ENCODE measurements at regions not wholly inside any gene's neighbourhood (a gene's known extent, or its start where the extent isn't known, plus 50 kb on each side); places are given as distances from the start of the nearest gene placed in this dataset.

GRCh38 chr2:62597323-62597722, 91.3 kb upstream of the TMEM17 start:
- intact Hi-C loops (cut with micrococcal nuclease; ENCODE audit: unreplicated experiment) = no loop called here
- POLR2A ChIA-PET = no interaction called here

DNA sequence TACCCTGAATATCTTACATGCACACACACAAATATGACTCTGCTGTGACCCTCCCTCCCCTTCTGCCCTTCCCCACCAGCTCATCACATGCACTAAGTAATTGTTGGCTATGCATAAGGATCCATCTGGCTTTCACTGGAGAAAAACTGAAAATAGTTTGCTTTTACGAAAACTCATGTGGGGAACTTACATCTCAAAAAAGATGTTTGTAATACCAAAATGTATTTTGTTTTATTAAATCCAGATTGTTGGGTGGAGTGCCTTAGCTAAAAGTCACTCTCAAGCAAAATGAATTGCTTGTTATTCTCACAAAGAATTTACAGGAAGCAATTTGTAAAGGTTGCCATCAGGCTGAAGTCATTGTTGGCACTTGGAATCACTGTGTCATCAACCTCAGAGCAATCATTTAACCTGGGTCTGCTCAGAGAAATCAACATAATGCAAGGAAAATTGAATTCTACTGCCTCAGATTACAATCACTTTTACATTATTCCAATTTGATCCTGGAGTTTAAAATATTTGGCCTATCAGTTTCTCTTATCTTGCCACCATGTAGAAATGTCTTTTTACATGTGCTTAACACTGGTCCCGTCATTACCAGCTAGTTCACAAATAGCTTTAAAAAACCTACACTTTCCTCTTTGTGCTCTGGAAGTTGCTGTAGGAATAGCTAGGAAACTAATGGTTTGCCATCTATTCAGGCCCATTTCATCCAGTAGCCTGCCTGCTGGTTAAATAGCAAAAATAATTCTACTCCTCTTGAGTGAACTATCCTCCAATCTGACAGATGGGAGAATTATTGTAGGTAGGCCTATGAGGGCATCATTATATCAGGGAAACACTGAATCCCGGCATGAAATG, 90.3 kb upstream of the TMEM17 start:
- intact Hi-C loops (cut with micrococcal nuclease; ENCODE audit: unreplicated experiment) = no loop called here
- Histone ChIP-seq H3K9me3 (no peaks in the 10 kb centered on the region; the same call in 1 of the 2 replicates), H3K4me3 (ENCODE audit: low read depth, low read length) (no peak overlapping the region), H3K4me1 (no peaks in the 10 kb centered on the region), H3K27me3 (replicated peaks; ENCODE audit: control insufficient read depth, insufficient read depth, low read length) (no peaks in the 10 kb centered on the region), H3K36me3 (ENCODE audit: control insufficient read depth, insufficient read depth, low read length) (no peaks in the 10 kb centered on the region)
- POLR2A ChIA-PET = no interaction called here
- Mint-ChIP-seq H3K36me3 (ENCODE audit: insufficient read depth, unreplicated experiment) (peaks cover 13% of the 10 kb centered on the region), H3K9me3 (ENCODE audit: unreplicated experiment) (no peaks in the 10 kb centered on the region), H3K4me3 (ENCODE audit: unreplicated experiment) (no peak overlapping the region), H3K27me3 (ENCODE audit: insufficient read depth, unreplicated experiment) (no peaks in the 10 kb centered on the region), H3K4me1 (ENCODE audit: low read depth, unreplicated experiment) (peaks cover 6% of the 10 kb centered on the region), H3K27ac (ENCODE audit: unreplicated experiment) (no peak overlapping the region)
- DNase-seq = no peak
- TF ChIP-seq, protein P1, sequence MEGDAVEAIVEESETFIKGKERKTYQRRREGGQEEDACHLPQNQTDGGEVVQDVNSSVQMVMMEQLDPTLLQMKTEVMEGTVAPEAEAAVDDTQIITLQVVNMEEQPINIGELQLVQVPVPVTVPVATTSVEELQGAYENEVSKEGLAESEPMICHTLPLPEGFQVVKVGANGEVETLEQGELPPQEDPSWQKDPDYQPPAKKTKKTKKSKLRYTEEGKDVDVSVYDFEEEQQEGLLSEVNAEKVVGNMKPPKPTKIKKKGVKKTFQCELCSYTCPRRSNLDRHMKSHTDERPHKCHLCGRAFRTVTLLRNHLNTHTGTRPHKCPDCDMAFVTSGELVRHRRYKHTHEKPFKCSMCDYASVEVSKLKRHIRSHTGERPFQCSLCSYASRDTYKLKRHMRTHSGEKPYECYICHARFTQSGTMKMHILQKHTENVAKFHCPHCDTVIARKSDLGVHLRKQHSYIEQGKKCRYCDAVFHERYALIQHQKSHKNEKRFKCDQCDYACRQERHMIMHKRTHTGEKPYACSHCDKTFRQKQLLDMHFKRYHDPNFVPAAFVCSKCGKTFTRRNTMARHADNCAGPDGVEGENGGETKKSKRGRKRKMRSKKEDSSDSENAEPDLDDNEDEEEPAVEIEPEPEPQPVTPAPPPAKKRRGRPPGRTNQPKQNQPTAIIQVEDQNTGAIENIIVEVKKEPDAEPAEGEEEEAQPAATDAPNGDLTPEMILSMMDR (IDR thresholded peaks at IDR 0.05; ENCODE audit: insufficient read depth in 1 of 2, low read depth in 1 of 2, low read length in 1 of 2, severe bottlenecking in 1 of 2, unreplicated experiment in 1 of 2) = no peak
- CTCF ChIA-PET = no interaction called here
- no TSS peak for BruUV-seq (replicated peaks)

More at GRCh38 chr2:62597323-62597722, 91.3 kb upstream of the TMEM17 start:
- no peaks in the 10 kb centered on the region for H3K9me3 Mint-ChIP-seq (ENCODE audit: unreplicated experiment)
- no peaks in the 10 kb centered on the region for H3K4me1 ChIP-seq
- TF ChIP-seq, protein P1 (IDR thresholded peaks at IDR 0.05; ENCODE audit: insufficient read depth in 1 of 2, low read depth in 1 of 2, low read length in 1 of 2, severe bottlenecking in 1 of 2, unreplicated experiment in 1 of 2) = no peak
- H3K4me3 ChIP-seq (ENCODE audit: low read depth, low read length) = no peak overlapping the region
- peaks cover 9% of the 10 kb centered on the region for H3K36me3 Mint-ChIP-seq (ENCODE audit: insufficient read depth, unreplicated experiment)
- no peaks in the 10 kb centered on the region; the same call in 1 of the 2 replicates for H3K9me3 ChIP-seq
- no peaks in the 10 kb centered on the region for H3K27me3 Mint-ChIP-seq (ENCODE audit: insufficient read depth, unreplicated experiment)
- no peak overlapping the region for H3K27ac Mint-ChIP-seq (ENCODE audit: unreplicated experiment)
- no peaks in the 10 kb centered on the region for H3K27me3 ChIP-seq (replicated peaks; ENCODE audit: control insufficient read depth, insufficient read depth, low read length)
- no TSS peak for BruUV-seq (replicated peaks)
- peaks cover 6% of the 10 kb centered on the region for H3K4me1 Mint-ChIP-seq (ENCODE audit: low read depth, unreplicated experiment)
- CTCF ChIA-PET = no interaction called here
- no peaks in the 10 kb centered on the region for H3K36me3 ChIP-seq (ENCODE audit: control insufficient read depth, insufficient read depth, low read length)
- DNase-seq = no peak
- no peak overlapping the region for H3K4me3 Mint-ChIP-seq (ENCODE audit: unreplicated experiment)

- H3K36me3 Mint-ChIP-seq (ENCODE audit: insufficient read depth, unreplicated experiment) = peaks cover 15% of the 10 kb centered on the region
- peaks cover 6% of the 10 kb centered on the region for H3K4me1 Mint-ChIP-seq (ENCODE audit: low read depth, unreplicated experiment)
- no peak overlapping the region for H3K4me3 Mint-ChIP-seq (ENCODE audit: unreplicated experiment)
- ChIA-PET CTCF (no interaction called here), POLR2A (no interaction called here)
- TF ChIP-seq, protein P1 (IDR thresholded peaks at IDR 0.05; ENCODE audit: insufficient read depth in 1 of 2, low read depth in 1 of 2, low read length in 1 of 2, severe bottlenecking in 1 of 2, unreplicated experiment in 1 of 2) = no peak
- H3K27me3 Mint-ChIP-seq (ENCODE audit: insufficient read depth, unreplicated experiment) = no peaks in the 10 kb centered on the region
- Histone ChIP-seq H3K4me3 (ENCODE audit: low read depth, low read length) (no peak overlapping the region), H3K36me3 (ENCODE audit: control insufficient read depth, insufficient read depth, low read length) (no peaks in the 10 kb centered on the region), H3K9me3 (no peaks in the 10 kb centered on the region; the same call in 1 of the 2 replicates), H3K4me1 (no peaks in the 10 kb centered on the region), H3K27me3 (replicated peaks; ENCODE audit: control insufficient read depth, insufficient read depth, low read length) (no peaks in the 10 kb centered on the region)
- BruUV-seq (replicated peaks) = no TSS peak
- intact Hi-C loops (cut with micrococcal nuclease; ENCODE audit: unreplicated experiment) = no loop called here
- DNase-seq = no peak
- H3K27ac Mint-ChIP-seq (ENCODE audit: unreplicated experiment) = no peak overlapping the region
- no peaks in the 10 kb centered on the region for H3K9me3 Mint-ChIP-seq (ENCODE audit: unreplicated experiment)
Observed at GRCh38 chr2:62595474-62595873, 89.5 kb upstream of the TMEM17 start.
